Liver (tissue), 8 donors: ENCODE measurements at regions not wholly inside any gene's neighbourhood (a gene's known extent, or its start where the extent isn't known, plus 50 kb on each side); places are given as distances from the start of the nearest gene placed in this dataset.

ENCODE experiments used
- DNase-seq: peaks from one replicate; pipeline ENCODE4 v3.0.0-alpha.2; 2017; ENCODE audit warnings: low spot score
- H3K27ac ChIP-seq, 2 donors: one replicate each; pipeline ENCODE4 v1.7.0; 2013; ENCODE audit warnings: inconsistent platforms in 2 of 2, low read length in 2 of 2, control low read depth in 1 of 2, low read depth in 1 of 2, mild to moderate bottlenecking in 1 of 2
- H3K27me3 ChIP-seq, 4 donors: one replicate each; pipeline versions ENCODE4 v1.6.1 to v1.7.0; 2013; ENCODE audit warnings: low read length in 3 of 4, inconsistent platforms in 1 of 4, mild to moderate bottlenecking in 1 of 4, moderate library complexity in 1 of 4; ENCODE audit not compliant: control insufficient read depth in 4 of 4, insufficient read depth in 4 of 4
- H3K36me3 ChIP-seq, 4 donors: one replicate each; pipeline versions ENCODE4 v1.6.1 to v1.7.0; 2013; ENCODE audit warnings: low read length in 3 of 4, mild to moderate bottlenecking in 3 of 4, low read depth in 1 of 4, moderate library complexity in 1 of 4; ENCODE audit not compliant: control insufficient read depth in 4 of 4, insufficient read depth in 3 of 4
- H3K4me1 ChIP-seq, 4 donors: one replicate each; pipeline versions ENCODE4 v1.6.1 to v1.7.0; 2013; ENCODE audit warnings: low read length in 3 of 4, mild to moderate bottlenecking in 3 of 4, moderate library complexity in 1 of 4; ENCODE audit not compliant: control insufficient read depth in 4 of 4, insufficient read depth in 4 of 4
- H3K4me3 ChIP-seq, 3 donors: one replicate each; pipeline versions ENCODE4 v1.6.1 to v1.7.0; 2013; ENCODE audit warnings: low read length in 3 of 3, control low read depth in 1 of 3, low read depth in 1 of 3, mild to moderate bottlenecking in 1 of 3
- H3K9ac ChIP-seq, 2 donors: one replicate each; pipeline ENCODE4 v1.7.0; 2013; ENCODE audit warnings: low read length in 2 of 2, mild to moderate bottlenecking in 2 of 2, moderate library complexity in 2 of 2, control low read depth in 1 of 2, low read depth in 1 of 2
- H3K9me3 ChIP-seq, 4 donors: one replicate each; pipeline versions ENCODE4 v1.6.1 to v1.7.0; 2013; ENCODE audit warnings: low read length in 3 of 4; ENCODE audit not compliant: control insufficient read depth in 4 of 4
- ATF3 ChIP-seq: IDR thresholded peaks from 2 replicates; pipeline ENCODE4 v1.6.1; 2016; ENCODE audit warnings: antibody characterized with exemption
- CTCF ChIP-seq: fragments of 150-350 bp; IDR thresholded peaks from 2 replicates; pipeline ENCODE4 v1.5.1; 2017; ENCODE audit warnings: improper control_type of control experiment, low read depth, low read length; ENCODE audit not compliant: missing input control
- EGR1 ChIP-seq, 2 donors: IDR thresholded peaks; 2 replicates each; pipeline ENCODE4 v1.6.1; 2016 to 2018; ENCODE audit warnings: antibody characterized with exemption in 2 of 2, low read depth in 2 of 2
- FOXA1 ChIP-seq: IDR thresholded peaks from 2 replicates; pipeline ENCODE4 v1.6.1; 2016; ENCODE audit warnings: antibody characterized with exemption
- FOXA2 ChIP-seq: IDR thresholded peaks from 2 replicates; pipeline ENCODE4 v1.6.1; 2016; ENCODE audit warnings: antibody characterized with exemption
- GABPA ChIP-seq, 2 donors: IDR thresholded peaks in 1 of 2; conservative IDR thresholded peaks in 1 of 2; 2 replicates each; pipeline ENCODE4 v1.6.1; 2016; ENCODE audit warnings: antibody characterized with exemption in 2 of 2, mild to moderate bottlenecking in 1 of 2, moderate library complexity in 1 of 2
- HNF4A ChIP-seq, 2 donors: conservative IDR thresholded peaks; 2 replicates each; pipeline ENCODE4 v1.6.1; 2016; ENCODE audit warnings: antibody characterized with exemption in 2 of 2, mild to moderate bottlenecking in 2 of 2
- HNF4G ChIP-seq: IDR thresholded peaks from 2 replicates; pipeline ENCODE4 v1.6.1; 2016; ENCODE audit warnings: antibody characterized with exemption
- JUND ChIP-seq, 2 donors: IDR thresholded peaks; 2 replicates each; pipeline ENCODE4 v1.6.1; 2016; ENCODE audit warnings: antibody characterized with exemption in 2 of 2
- NR2F2 ChIP-seq: IDR thresholded peaks from 2 replicates; pipeline ENCODE4 v1.6.1; 2016; ENCODE audit warnings: antibody characterized with exemption
- RAD21 ChIP-seq, 2 donors: IDR thresholded peaks; 2 replicates each; pipeline ENCODE4 v1.6.1; 2016; ENCODE audit warnings: antibody characterized with exemption in 2 of 2, mild to moderate bottlenecking in 2 of 2
- RXRA ChIP-seq, 2 donors: IDR thresholded peaks; 2 replicates each; pipeline ENCODE4 v1.6.1; 2017 to 2018; ENCODE audit warnings: antibody characterized with exemption in 2 of 2, mild to moderate bottlenecking in 1 of 2
- TAF1 ChIP-seq: conservative IDR thresholded peaks from 2 replicates; pipeline ENCODE4 v1.6.1; 2016; ENCODE audit warnings: antibody characterized with exemption, mild to moderate bottlenecking
- YY1 ChIP-seq: IDR thresholded peaks from 2 replicates; pipeline ENCODE4 v1.6.1; 2016; ENCODE audit warnings: antibody characterized with exemption, mild to moderate bottlenecking
- WGBS: extraction: QIAGEN DNeasy Blood & Tissue Kit; methylation state at CpG from one replicate; pipeline ENCODE4 v1.1.7; 2013; 5-methylcytosine and 5-hydroxymethylcytosine counted together
- donor health status: healthy.
- donor health status: healthy.
- donor health status: healthy.
- donor health status: healthy.
- donor health status: healthy.

GRCh38 chrY:12537226-12537854, 163.7 kb upstream of the USP9Y start:
- WGBS: 8% methylated on average over 46 of the region's 46 CpGs
- TF ChIP-seq NR2F2: no peak
- TF ChIP-seq HNF4A (conservative IDR thresholded peaks at IDR 0.05): peak in 1 of 2 donors; percentile 14
- no peaks in the 10 kb centered on the region for H3K36me3 ChIP-seq
- no peaks in the 10 kb centered on the region for H3K4me1 ChIP-seq
- H3K27ac ChIP-seq: no peak overlapping the region
- DNase-seq: no peak
- no peaks in the 10 kb centered on the region for H3K27me3 ChIP-seq
- no peak overlapping the region for H3K9ac ChIP-seq
- no peaks in the 10 kb centered on the region for H3K9me3 ChIP-seq
- H3K4me3 ChIP-seq: peak overlapping the region in 1 of 3 donors; percentile 50

GRCh38 chrY:12546746-12547420, 154.1 kb upstream of the USP9Y start:
- Histone ChIP-seq H3K27me3 (no peaks in the 10 kb centered on the region), H3K4me1 (no peaks in the 10 kb centered on the region), H3K27ac (no peak overlapping the region), H3K4me3 (no peak overlapping the region), H3K9ac (no peak overlapping the region), H3K36me3 (no peaks in the 10 kb centered on the region), H3K9me3 (no peaks in the 10 kb centered on the region)
- no peak for DNase-seq
- WGBS: 77% methylated on average over 9 of the region's 9 CpGs
- TF ChIP-seq RAD21 (IDR thresholded peaks at IDR 0.05) (no peak), GABPA (IDR thresholded peaks at IDR 0.05 in 1 of 2, conservative IDR thresholded peaks at IDR 0.05 in 1 of 2) (no peak), JUND (IDR thresholded peaks at IDR 0.05) (no peak), ATF3 (no peak), HNF4G (no peak), YY1 (no peak), FOXA1 (no peak)

GRCh38 chrY:12552471-12553283, 148.4 kb upstream of the USP9Y start:
- H3K4me1 ChIP-seq: no peaks in the 10 kb centered on the region
- TF ChIP-seq RXRA (IDR thresholded peaks at IDR 0.05) (no peak), FOXA2 (no peak), YY1 (no peak), HNF4G (no peak), EGR1 (IDR thresholded peaks at IDR 0.05; ENCODE audit: low read depth in 2 of 2) (no peak), HNF4A (conservative IDR thresholded peaks at IDR 0.05) (no peak), FOXA1 (no peak), RAD21 (IDR thresholded peaks at IDR 0.05) (no peak), TAF1 (no peak), CTCF (no peak)
- no peak overlapping the region for H3K27ac ChIP-seq
- WGBS: 66% methylated on average over 4 of the region's 4 CpGs
- DNase-seq: no peak
- H3K9me3 ChIP-seq: no peaks in the 10 kb centered on the region
- no peak overlapping the region for H3K9ac ChIP-seq
- H3K36me3 ChIP-seq: no peaks in the 10 kb centered on the region
- H3K27me3 ChIP-seq: no peaks in the 10 kb centered on the region
- no peak overlapping the region for H3K4me3 ChIP-seq
